Stimulated activated CD4-positive, alpha-beta T cell treated with anti-CD3 and anti-CD28 coated beads, TNF-alpha, amount 100 ng/mL, for 48 hours (primary cell): ENCODE measurements at regions not wholly inside any gene's neighbourhood (a gene's known extent, or its start where the extent isn't known, plus 50 kb on each side); places are given as distances from the start of the nearest gene placed in this dataset.
"Not testable (repeated sequence)": the region's sequence is repeated elsewhere in the genome, so short reads cannot be mapped to it uniquely, and the experiment has no call there.

Source experiments
- DNase-seq, 3 donors: peaks; one replicate each; pipeline ENCODE4 v3.0.0-alpha.2; 2020; ENCODE audit warnings: low read depth in 3 of 3

- DNase-seq: no peak
Observed at GRCh38 chr13:73677048-73677601, 457.1 kb downstream of the KLF12 start.

GRCh38 chr13:73676550-73677047 lies 457.6 kb downstream of the KLF12 start:
- DNase-seq: no peak

- DNase-seq: no peak
Observed at GRCh38 chr13:73675821-73676220, 458.4 kb downstream of the KLF12 start.

- DNase-seq: no peak
Observed at GRCh38 chr13:73674570-73674969, 459.6 kb downstream of the KLF12 start.

- DNase-seq: no peak
Observed at GRCh38 chr13:73673931-73674330, 460.3 kb downstream of the KLF12 start.

- DNase-seq: no peak
Observed at GRCh38 chr13:73672492-73672891, 461.7 kb downstream of the KLF12 start.

- no peak for DNase-seq
Observed at GRCh38 chr13:73671732-73672131, 462.5 kb downstream of the KLF12 start.

- no peak for DNase-seq
Observed at GRCh38 chr13:73671011-73671410, 463.2 kb downstream of the KLF12 start.

GRCh38 chr13:73667756-73668155 lies 466.4 kb downstream of the KLF12 start:
- DNase-seq: no peak

- no peak for DNase-seq
Observed at GRCh38 chr13:73665261-73665660, 468.9 kb downstream of the KLF12 start.

GRCh38 chr13:73664851-73665250 lies 469.4 kb downstream of the KLF12 start:
- no peak for DNase-seq

- no peak for DNase-seq
Observed at GRCh38 chr13:73662833-73663232, 471.4 kb downstream of the KLF12 start.

- no peak for DNase-seq
Observed at GRCh38 chr13:73661687-73662425, 472.3 kb downstream of the KLF12 start.

- no peak for DNase-seq
Observed at GRCh38 chr13:73661066-73661465, 473.1 kb downstream of the KLF12 start.

GRCh38 chr13:73658639-73659038 lies 475.6 kb downstream of the KLF12 start:
- no peak for DNase-seq

GRCh38 chr13:73657821-73658540 lies 476.2 kb downstream of the KLF12 start:
- no peak for DNase-seq

GRCh38 chr13:73656863-73657262 lies 477.3 kb downstream of the KLF12 start:
- no peak for DNase-seq

GRCh38 chr13:73653688-73654087 lies 480.5 kb downstream of the KLF12 start:
- no peak for DNase-seq

- no peak for DNase-seq
Observed at GRCh38 chr13:73647417-73647816, 486.8 kb downstream of the KLF12 start.

GRCh38 chr13:73640476-73641179 lies 493.6 kb downstream of the KLF12 start:
- DNase-seq: not testable (repeated sequence)

GRCh38 chr13:73635166-73635787 lies 498.9 kb downstream of the KLF12 start:
- no peak for DNase-seq
